Thyroid gland (tissue), 4 donors: ENCODE measurements at regions not wholly inside any gene's neighbourhood (a gene's known extent, or its start where the extent isn't known, plus 50 kb on each side); places are given as distances from the start of the nearest gene placed in this dataset.

Source experiments
- DNase-seq, 2 donors: peaks; one replicate each; pipeline ENCODE4 v3.0.0-alpha.2; 2019
- H3K27ac ChIP-seq, 3 donors: fragments of 200-600 bp; sonication (generic); 1 replicate in 2 of 3; 2 replicates in 1 of 3; pipeline ENCODE4 v1.5.1; 2016 to 2019; ENCODE audit warnings: mild to moderate bottlenecking in 1 of 3, moderate library complexity in 1 of 3
- H3K27me3 ChIP-seq: fragments of 200-600 bp; sonication (generic); one replicate; pipeline ENCODE4 v1.5.1; 2019
- H3K36me3 ChIP-seq, 2 donors: fragments of 200-600 bp; sonication (generic); one replicate each; pipeline ENCODE4 v1.5.1; 2016 to 2019
- H3K4me1 ChIP-seq, 2 donors: fragments of 200-600 bp; sonication (generic); one replicate each; pipeline ENCODE4 v1.5.1; 2017 to 2019
- H3K4me3 ChIP-seq, 3 donors: fragments of 200-600 bp; sonication (generic); replicated peaks in 1 of 3; 1 replicate in 2 of 3; 2 replicates in 1 of 3; pipeline ENCODE4 v1.5.1; 2016; ENCODE audit warnings: mild to moderate bottlenecking in 1 of 3
- H3K9me3 ChIP-seq: fragments of 200-600 bp; sonication (generic); one replicate; pipeline ENCODE4 v1.5.1; 2017
- CTCF ChIP-seq, 6 experiments: fragments of 200-600 bp in 3 of 6; fragments of 450-650 bp in 3 of 6; sonication (generic) in 3 of 6; IDR thresholded peaks; one replicate each; pipeline ENCODE4 v1.5.1; 2016 to 2019; ENCODE audit warnings: antibody characterized with exemption in 6 of 6, mild to moderate bottlenecking in 2 of 6, inconsistent platforms in 1 of 6, moderate library complexity in 1 of 6
- POLR2A ChIP-seq, 2 donors: fragments of 450-650 bp; IDR thresholded peaks; one replicate each; pipeline ENCODE4 v1.6.1; 2017; ENCODE audit warnings: antibody characterized with exemption in 2 of 2, mild to moderate bottlenecking in 2 of 2, moderate library complexity in 1 of 2
- WGBS, 2 donors: methylation state at CpG; one replicate each; pipeline ENCODE4 v1.1.5; 2017; 5-methylcytosine and 5-hydroxymethylcytosine counted together
- intact Hi-C: fragments of 100-400 bp; cut with DNase I; formaldehyde crosslinking; loops from one replicate; pipeline ENCODE4 v1.15.1; 2023

- no peak for TF ChIP-seq CTCF (IDR thresholded peaks at IDR 0.05)
- TF ChIP-seq POLR2A (IDR thresholded peaks at IDR 0.05), result no peak
- 89 to 93% methylated on average over 6 of the region's 6 CpGs for WGBS, 2 donors
- no peaks in the 10 kb centered on the region for H3K27me3 ChIP-seq
Observed at GRCh38 chr20:10724449-10725173, 50.8 kb upstream of the JAG1 start.

GRCh38 chr20:10728873-10729670 lies 55.3 kb upstream of the JAG1 start:
- H3K9me3 ChIP-seq, result no peaks in the 10 kb centered on the region
- no peak overlapping the region for H3K27ac ChIP-seq
- H3K4me3 ChIP-seq, result no peak overlapping the region
- no peaks in the 10 kb centered on the region for H3K4me1 ChIP-seq
- no peaks in the 10 kb centered on the region for H3K27me3 ChIP-seq
- H3K36me3 ChIP-seq, result no peaks in the 10 kb centered on the region
- intact Hi-C loops, result no loop called here
- 83 to 88% methylated on average over 8 of the region's 8 CpGs for WGBS, 2 donors
- DNase-seq, result no peak
- TF ChIP-seq POLR2A (IDR thresholded peaks at IDR 0.05), result no peak
- no peak for TF ChIP-seq CTCF (IDR thresholded peaks at IDR 0.05)

More at GRCh38 chr20:10724449-10725173, 50.8 kb upstream of the JAG1 start:
- no peak overlapping the region for H3K27ac ChIP-seq
- intact Hi-C loops, result no loop called here
- H3K4me1 ChIP-seq, result peaks cover 0 to 6% of the 10 kb centered on the region in 2 donors
- DNase-seq, result no peak
- no peaks in the 10 kb centered on the region for H3K9me3 ChIP-seq
- no peaks in the 10 kb centered on the region for H3K36me3 ChIP-seq
- H3K4me3 ChIP-seq, result no peak overlapping the region

GRCh38 chr20:10729785-10730184 lies 56.0 kb upstream of the JAG1 start:
- intact Hi-C loops, result no loop called here

GRCh38 chr20:10730629-10731183 lies 56.9 kb upstream of the JAG1 start:
- Histone ChIP-seq H3K9me3 (no peaks in the 10 kb centered on the region), H3K27ac (no peak overlapping the region), H3K36me3 (no peaks in the 10 kb centered on the region), H3K4me3 (no peak overlapping the region), H3K4me1 (no peaks in the 10 kb centered on the region), H3K27me3 (no peaks in the 10 kb centered on the region)
- TF ChIP-seq POLR2A (IDR thresholded peaks at IDR 0.05), result no peak
- no peak for TF ChIP-seq CTCF (IDR thresholded peaks at IDR 0.05)
- WGBS, 2 donors, result 93 to 95% methylated on average over 1 of the region's 1 CpG
- no peak for DNase-seq
- intact Hi-C loops, result no loop called here

More at GRCh38 chr20:10729785-10730184, 56.0 kb upstream of the JAG1 start:
- TF ChIP-seq POLR2A (IDR thresholded peaks at IDR 0.05) (no peak), CTCF (IDR thresholded peaks at IDR 0.05) (no peak)
- no peak for DNase-seq
- Histone ChIP-seq H3K9me3 (no peaks in the 10 kb centered on the region), H3K27ac (no peak overlapping the region), H3K27me3 (no peaks in the 10 kb centered on the region), H3K4me1 (no peaks in the 10 kb centered on the region), H3K4me3 (no peak overlapping the region), H3K36me3 (no peaks in the 10 kb centered on the region)
